CD4-positive, alpha-beta T cell (primary cell): ENCODE measurements at regions not wholly inside any gene's neighbourhood (a gene's known extent, or its start where the extent isn't known, plus 50 kb on each side); places are given as distances from the start of the nearest gene placed in this dataset.

Source experiments
- ATAC-seq: fragments of 200-7000 bp; cut with Tn5 transposase; one replicate; pipeline ENCODE4 v1.10.0; 2022; ENCODE audit warnings: mild to moderate bottlenecking; ENCODE audit not compliant: poor library complexity
- CTCF ChIA-PET: fragments of 350-600 bp; sonication (Branson Sonifier 250); formaldehyde crosslinking; loops from one replicate; lab custom pipeline; 2021; ENCODE audit warnings: antibody characterized with exemption, inconsistent platforms; lab: Charles Lee
- POLR2A ChIA-PET: fragments of 350-600 bp; sonication (Branson Sonifier 250); formaldehyde crosslinking; loops from one replicate; lab custom pipeline; 2021; ENCODE audit warnings: antibody characterized with exemption, inconsistent platforms; lab: Charles Lee
- DNase-seq, 14 experiments: peaks; one replicate each; pipeline ENCODE4 v3.0.0-alpha.2; 2013 to 2020; ENCODE audit warnings: mixed read lengths in 2 of 14
- H3K27ac ChIP-seq, 2 donors: one replicate each; pipeline versions ENCODE4 v1.5.1 to v1.7.0; 2013; ENCODE audit warnings: low read length in 2 of 2, low read depth in 1 of 2, mild to moderate bottlenecking in 1 of 2
- H3K27me3 ChIP-seq, 2 experiments: 1 replicate in 1 of 2; 2 replicates in 1 of 2; pipeline versions ENCODE4 v1.6.1 to v1.7.0; 2013; ENCODE audit warnings: low read length in 2 of 2, control low read depth in 1 of 2, mild to moderate bottlenecking in 1 of 2, moderate library complexity in 1 of 2; ENCODE audit not compliant: insufficient read depth in 2 of 2, control insufficient read depth in 1 of 2
- H3K36me3 ChIP-seq: one replicate; pipeline ENCODE4 v1.6.1; 2013; ENCODE audit warnings: low read length, control low read depth; ENCODE audit not compliant: insufficient read depth
- H3K4me1 ChIP-seq: one replicate; pipeline ENCODE4 v1.6.1; 2013; ENCODE audit warnings: low read length, control low read depth; ENCODE audit not compliant: insufficient read depth
- H3K4me3 ChIP-seq: one replicate; pipeline ENCODE4 v1.5.1; 2013; ENCODE audit warnings: mild to moderate bottlenecking, low read length, moderate library complexity
- H3K9me3 ChIP-seq, 2 experiments: 1 replicate in 1 of 2; 2 replicates in 1 of 2; pipeline versions ENCODE4 v1.6.1 to v1.7.0; 2013; ENCODE audit warnings: low read length in 2 of 2, mild to moderate bottlenecking in 2 of 2, control low read depth in 1 of 2, moderate library complexity in 1 of 2; ENCODE audit not compliant: control insufficient read depth in 1 of 2, insufficient read depth in 1 of 2
- H3K27ac Mint-ChIP-seq: one replicate; pipeline ENCODE4 v1.8.0; 2020; ENCODE audit warnings: mixed read lengths
- H3K27me3 Mint-ChIP-seq: one replicate; pipeline ENCODE4 v1.8.0; 2021; ENCODE audit warnings: mixed read lengths
- H3K36me3 Mint-ChIP-seq: one replicate; pipeline ENCODE4 v1.8.0; 2021; ENCODE audit warnings: low read depth, mixed read lengths
- H3K4me1 Mint-ChIP-seq: one replicate; pipeline ENCODE4 v1.8.0; 2021; ENCODE audit warnings: low read depth, mixed read lengths
- H3K4me3 Mint-ChIP-seq: one replicate; pipeline ENCODE4 v1.8.0; 2020; ENCODE audit warnings: mild to moderate bottlenecking, mixed read lengths
- H3K9me3 Mint-ChIP-seq: one replicate; pipeline ENCODE4 v1.8.0; 2020; ENCODE audit warnings: mixed read lengths
- intact Hi-C, 2 experiments: fragments of 100-400 bp; cut with DNase I in 1 of 2; cut with micrococcal nuclease in 1 of 2; formaldehyde crosslinking; loops; one replicate each; pipeline versions ENCODE4 v1.15.1 to v1.9.0; 2023 to 2025; cut with DNase I, micrococcal nuclease
- TF ChIP-seq, protein P1 (sequence below): fragments of 200-600 bp; IDR thresholded peaks from one replicate; pipeline ENCODE4 v1.8.0; 2022; ENCODE audit warnings: antibody characterized with exemption, mild to moderate bottlenecking

DNA sequence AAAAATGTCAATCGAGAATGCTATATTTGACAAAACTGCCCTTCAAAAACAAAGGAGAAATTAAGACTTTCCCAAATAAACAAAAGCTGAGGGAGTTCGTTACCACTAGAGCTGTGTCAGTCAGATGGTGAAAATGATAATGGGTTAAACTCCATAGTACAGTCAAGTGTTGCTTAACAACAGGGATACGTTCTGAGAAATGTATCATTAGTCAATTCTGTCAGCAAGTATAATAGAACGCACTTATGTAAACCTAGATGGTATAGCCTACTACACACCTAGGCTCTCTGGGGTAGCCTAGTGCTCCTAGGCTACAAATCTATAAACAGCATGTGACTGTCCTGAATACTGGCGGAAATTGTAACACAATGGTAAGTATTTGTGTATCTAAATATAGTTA is 138.7 kb downstream of the DRD1 start:
- H3K4me3 Mint-ChIP-seq, result no peak overlapping the region
- no peaks in the 10 kb centered on the region for H3K27me3 Mint-ChIP-seq
- POLR2A ChIA-PET, result interaction anchor here (0.6 kb wide), 1 partner anchor 21 kb away, joined by 5 read pairs; no protein-coding TSS in a partner anchor
- Histone ChIP-seq H3K27me3 (no peaks in the 10 kb centered on the region), H3K36me3 (no peaks in the 10 kb centered on the region), H3K4me3 (no peak overlapping the region), H3K27ac (no peak overlapping the region), H3K4me1 (no peaks in the 10 kb centered on the region), H3K9me3 (peaks cover 4% of the 10 kb centered on the region in 2 experiments)
- CTCF ChIA-PET, result no interaction called here
- intact Hi-C loops, result no loop called here
- DNase-seq, result no peak
- H3K36me3 Mint-ChIP-seq, result no peaks in the 10 kb centered on the region
- H3K9me3 Mint-ChIP-seq, result peaks cover 7% of the 10 kb centered on the region
- no peaks in the 10 kb centered on the region for H3K4me1 Mint-ChIP-seq
- TF ChIP-seq, protein P1, sequence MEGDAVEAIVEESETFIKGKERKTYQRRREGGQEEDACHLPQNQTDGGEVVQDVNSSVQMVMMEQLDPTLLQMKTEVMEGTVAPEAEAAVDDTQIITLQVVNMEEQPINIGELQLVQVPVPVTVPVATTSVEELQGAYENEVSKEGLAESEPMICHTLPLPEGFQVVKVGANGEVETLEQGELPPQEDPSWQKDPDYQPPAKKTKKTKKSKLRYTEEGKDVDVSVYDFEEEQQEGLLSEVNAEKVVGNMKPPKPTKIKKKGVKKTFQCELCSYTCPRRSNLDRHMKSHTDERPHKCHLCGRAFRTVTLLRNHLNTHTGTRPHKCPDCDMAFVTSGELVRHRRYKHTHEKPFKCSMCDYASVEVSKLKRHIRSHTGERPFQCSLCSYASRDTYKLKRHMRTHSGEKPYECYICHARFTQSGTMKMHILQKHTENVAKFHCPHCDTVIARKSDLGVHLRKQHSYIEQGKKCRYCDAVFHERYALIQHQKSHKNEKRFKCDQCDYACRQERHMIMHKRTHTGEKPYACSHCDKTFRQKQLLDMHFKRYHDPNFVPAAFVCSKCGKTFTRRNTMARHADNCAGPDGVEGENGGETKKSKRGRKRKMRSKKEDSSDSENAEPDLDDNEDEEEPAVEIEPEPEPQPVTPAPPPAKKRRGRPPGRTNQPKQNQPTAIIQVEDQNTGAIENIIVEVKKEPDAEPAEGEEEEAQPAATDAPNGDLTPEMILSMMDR, result no peak
- H3K27ac Mint-ChIP-seq, result no peak overlapping the region
- ATAC-seq, result no peak

DNA sequence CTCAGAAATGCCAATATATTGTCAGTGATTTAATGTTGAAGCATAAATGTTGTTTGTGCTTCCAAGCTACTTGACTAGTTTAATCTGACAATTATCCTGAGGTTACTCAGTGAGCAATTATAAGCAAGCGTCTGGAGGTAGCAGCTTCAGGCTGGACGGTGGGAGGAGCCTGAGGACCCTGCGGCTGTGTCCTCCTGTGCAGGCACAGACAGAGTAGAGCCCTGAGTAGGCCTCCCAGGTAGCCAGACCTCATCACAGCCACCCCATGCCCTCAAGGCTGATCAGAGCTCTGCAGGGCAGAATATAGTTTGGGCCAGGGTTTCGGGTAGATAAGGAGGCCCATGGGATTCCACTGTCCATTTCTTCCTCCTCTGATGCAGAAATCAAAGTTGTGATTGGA is 153.6 kb downstream of the DRD1 start:
- no peak overlapping the region for H3K27ac Mint-ChIP-seq
- no peak overlapping the region for H3K4me3 Mint-ChIP-seq
- intact Hi-C loops, result no loop called here
- H3K4me3 ChIP-seq, result no peak overlapping the region
- CTCF ChIA-PET, result no interaction called here
- no peaks in the 10 kb centered on the region for H3K4me1 Mint-ChIP-seq
- POLR2A ChIA-PET, result no interaction called here
- H3K27me3 Mint-ChIP-seq, result peaks cover 48% of the 10 kb centered on the region
- no peaks in the 10 kb centered on the region for H3K36me3 ChIP-seq
- no peak overlapping the region for H3K27ac ChIP-seq
- H3K4me1 ChIP-seq, result no peaks in the 10 kb centered on the region
- H3K36me3 Mint-ChIP-seq, result no peaks in the 10 kb centered on the region
- TF ChIP-seq, protein P1, result no peak
- ATAC-seq (no peak), DNase-seq (no peak)
- H3K9me3 ChIP-seq, result peaks cover 0 to 11% of the 10 kb centered on the region in 2 experiments
- H3K9me3 Mint-ChIP-seq, result no peaks in the 10 kb centered on the region
- peaks cover 0 to 8% of the 10 kb centered on the region in 2 experiments for H3K27me3 ChIP-seq

DNA sequence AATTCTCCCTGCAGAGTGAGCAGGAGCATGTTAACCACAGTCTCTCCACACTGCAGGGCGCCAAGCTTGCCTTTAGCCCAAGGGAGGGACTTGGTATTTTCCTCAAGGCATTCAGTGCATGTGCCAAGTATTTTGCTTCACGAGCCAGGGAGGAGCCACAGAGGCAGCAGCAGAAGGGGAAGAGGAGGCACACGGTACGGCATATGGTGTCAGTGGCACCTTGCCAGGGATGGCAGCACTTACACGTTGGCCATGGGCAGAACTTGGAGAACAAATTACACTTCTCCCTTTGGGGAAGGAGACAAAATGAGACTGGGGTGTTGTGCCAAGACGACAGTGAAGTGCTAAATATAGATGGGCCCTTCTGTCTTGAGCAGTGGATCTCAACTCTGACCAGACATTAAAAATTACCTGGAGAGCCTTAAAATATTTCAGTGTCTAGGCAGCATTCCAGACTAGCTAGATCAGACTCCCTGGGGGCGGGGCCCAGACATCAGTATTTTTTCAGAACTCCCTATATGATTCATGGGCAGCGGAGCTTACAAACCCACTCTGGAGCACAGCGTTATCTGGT is 155.8 kb downstream of the DRD1 start:
- Histone ChIP-seq H3K27ac (no peak overlapping the region), H3K4me1 (no peaks in the 10 kb centered on the region), H3K9me3 (peaks cover 0 to 8% of the 10 kb centered on the region in 2 experiments), H3K4me3 (no peak overlapping the region), H3K27me3 (peaks cover 3 to 10% of the 10 kb centered on the region in 2 experiments), H3K36me3 (no peaks in the 10 kb centered on the region)
- DNase-seq (no peak), ATAC-seq (no peak)
- intact Hi-C loops, result no loop called here
- H3K27ac Mint-ChIP-seq, result no peak overlapping the region
- POLR2A ChIA-PET, result no interaction called here
- H3K4me1 Mint-ChIP-seq, result no peaks in the 10 kb centered on the region
- CTCF ChIA-PET, result no interaction called here
- peaks cover 40% of the 10 kb centered on the region for H3K27me3 Mint-ChIP-seq
- no peaks in the 10 kb centered on the region for H3K9me3 Mint-ChIP-seq
- TF ChIP-seq, protein P1, result no peak
- H3K4me3 Mint-ChIP-seq, result no peak overlapping the region
- no peaks in the 10 kb centered on the region for H3K36me3 Mint-ChIP-seq
